SW480 (cell line): ENCODE measurements at regions not wholly inside any gene's neighbourhood (a gene's known extent, or its start where the extent isn't known, plus 50 kb on each side); places are given as distances from the start of the nearest gene placed in this dataset.

ENCODE experiments used
- DNase-seq: peaks from one replicate; pipeline ENCODE4 v3.0.0-alpha.2; 2016; ENCODE audit warnings: low spot score

DNA sequence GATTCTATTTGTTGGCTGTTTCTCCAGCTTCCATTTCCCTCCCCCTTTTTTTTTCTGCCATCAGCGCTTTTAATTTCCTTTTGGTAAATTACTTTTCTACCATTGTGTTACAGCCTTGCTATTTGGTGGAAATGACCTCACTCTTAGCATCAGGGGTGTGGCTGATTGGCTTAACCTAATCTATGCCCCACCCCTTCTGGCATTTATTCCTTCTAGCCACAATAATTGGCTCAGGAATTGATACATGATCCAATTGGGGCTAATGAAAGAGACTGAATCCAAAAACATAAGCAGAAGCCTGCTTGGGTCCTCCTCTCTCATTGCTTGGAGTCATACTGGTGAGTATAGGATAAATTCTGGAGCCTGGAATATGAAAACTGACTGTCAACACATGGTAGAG, 402.4 kb upstream of the LRRC4C start:
- no peak for DNase-seq

DNA sequence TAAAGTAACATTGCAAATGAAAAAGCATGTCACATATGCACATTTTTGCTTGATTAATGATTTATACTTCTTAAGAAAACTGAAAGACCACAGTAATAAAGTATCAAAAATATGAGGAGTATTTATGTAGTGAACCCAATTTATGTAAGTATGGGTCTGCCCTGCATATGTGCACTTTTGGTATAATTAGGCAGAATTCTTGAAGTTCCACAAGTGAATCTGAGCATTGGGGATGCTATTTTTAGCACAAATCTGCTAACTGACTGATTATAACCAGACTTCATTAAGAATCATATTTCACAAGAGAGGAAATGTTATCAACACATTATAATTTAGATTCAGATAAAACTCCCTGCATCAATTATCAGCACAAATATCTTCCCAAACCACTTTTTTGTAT, 407.1 kb upstream of the LRRC4C start:
- no peak for DNase-seq

DNA sequence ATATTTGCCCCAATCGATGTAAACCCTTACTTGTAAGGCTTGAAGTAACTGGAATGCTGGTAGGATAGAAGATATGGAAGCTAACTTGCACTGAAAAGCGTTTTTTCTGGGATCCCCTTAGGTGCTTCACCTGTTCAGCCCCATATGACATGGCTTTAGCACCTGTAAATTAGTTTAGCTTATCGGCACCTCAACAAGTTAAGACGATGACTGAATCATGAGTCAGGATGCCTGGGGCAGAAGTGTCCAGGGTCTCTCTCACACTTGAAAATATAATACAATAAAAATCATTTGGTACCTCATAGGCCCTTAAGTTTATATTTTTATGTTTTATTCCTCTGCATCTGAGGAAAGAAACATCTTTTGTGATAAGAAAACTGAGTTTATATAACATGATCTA, 409.2 kb upstream of the LRRC4C start:
- no peak for DNase-seq

DNA sequence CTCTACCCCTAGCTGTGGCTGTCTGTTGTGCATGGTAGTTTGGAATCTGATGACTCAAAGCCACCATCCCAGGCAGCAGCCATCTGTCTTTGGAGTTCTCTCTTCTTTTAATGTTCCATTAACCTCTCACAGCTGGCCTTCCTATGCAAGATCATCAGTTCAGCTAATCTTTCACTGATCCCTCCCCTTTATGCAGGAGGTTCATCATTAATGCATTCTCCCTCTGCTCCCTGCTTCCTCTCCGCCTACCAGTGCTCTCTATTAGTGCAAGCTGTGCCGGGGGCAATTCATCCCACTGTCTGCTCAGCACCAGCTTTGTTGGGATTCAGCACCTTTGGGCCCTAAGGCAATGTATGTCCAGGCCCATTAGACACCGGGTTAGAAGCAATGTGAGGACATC, 413.0 kb upstream of the LRRC4C start:
- no peak for DNase-seq

DNA sequence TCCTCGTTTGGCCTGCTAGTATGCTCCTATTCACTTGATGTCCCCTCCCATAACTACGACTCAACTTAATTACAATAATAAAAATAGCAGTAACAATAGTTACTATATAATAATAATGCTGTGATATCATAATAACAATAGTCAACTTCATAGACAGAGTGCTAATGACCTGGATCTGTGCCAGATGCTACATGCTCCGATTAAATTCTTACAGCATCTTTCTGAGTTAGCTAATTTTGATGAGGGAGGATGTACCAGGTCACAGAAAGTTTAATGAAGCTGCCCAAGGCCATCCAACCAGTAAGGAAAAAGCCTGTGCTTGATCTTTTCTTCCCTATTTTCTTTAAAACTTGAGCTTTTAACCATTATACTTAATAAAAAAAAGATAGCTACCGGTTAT, 413.4 kb upstream of the LRRC4C start:
- no peak for DNase-seq

DNA sequence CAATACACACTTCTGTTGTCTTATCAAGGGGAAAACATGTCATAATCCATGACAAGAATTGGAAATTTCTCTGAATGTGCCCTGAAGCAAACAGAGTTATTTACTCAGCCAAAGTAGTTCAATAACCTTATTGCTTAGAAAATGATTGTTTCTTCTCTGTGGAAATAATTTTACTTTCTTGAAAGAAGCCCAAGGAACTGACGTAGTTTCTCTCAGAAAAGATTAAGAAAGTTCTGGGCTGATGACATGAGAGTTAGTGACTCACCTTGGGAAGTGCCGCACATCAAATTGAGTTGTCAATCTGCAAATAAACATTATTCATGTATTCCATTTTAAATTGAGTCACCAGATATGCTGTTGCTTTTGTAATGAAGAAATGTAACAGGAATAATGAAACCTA, 418.6 kb upstream of the LRRC4C start:
- no peak for DNase-seq

DNA sequence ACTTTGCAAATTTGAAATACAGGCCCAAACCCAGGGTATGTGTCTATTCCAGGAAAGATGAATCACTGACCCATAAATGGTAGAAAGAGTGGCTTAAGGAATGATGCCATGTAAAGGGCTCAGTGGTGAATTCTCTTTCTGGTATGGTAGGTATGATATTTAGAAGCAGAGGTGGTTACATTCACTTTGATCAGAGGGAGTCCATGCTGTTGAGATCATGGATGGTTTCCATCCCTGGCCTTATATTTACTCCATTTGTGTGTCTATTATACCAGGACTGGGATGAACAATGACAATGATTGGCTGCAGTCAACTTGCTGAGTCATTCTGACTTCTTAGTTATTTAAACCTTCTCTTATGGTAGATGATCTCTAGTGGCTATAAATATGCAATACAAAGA, 419.8 kb upstream of the LRRC4C start:
- peak; percentile 2 for DNase-seq

DNA sequence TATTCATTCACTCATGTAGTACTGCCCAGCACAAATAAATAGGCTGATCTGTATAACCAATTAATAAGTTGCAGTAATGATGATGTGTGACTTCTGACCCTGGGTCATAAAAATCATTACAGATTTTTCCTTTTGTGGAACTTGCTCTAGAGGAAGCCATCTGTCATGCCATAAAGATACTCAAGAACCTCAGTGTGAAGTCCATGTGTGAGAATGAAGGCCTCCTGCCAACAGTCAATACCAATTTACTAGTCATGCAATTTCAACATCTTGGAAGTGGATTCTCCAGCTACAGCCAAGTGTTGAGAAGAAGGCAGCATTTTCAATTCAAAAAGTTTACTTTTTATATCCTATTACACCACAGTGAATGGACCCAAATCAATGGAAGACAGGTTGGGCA, 435.6 kb upstream of the LRRC4C start:
- no peak for DNase-seq

DNA sequence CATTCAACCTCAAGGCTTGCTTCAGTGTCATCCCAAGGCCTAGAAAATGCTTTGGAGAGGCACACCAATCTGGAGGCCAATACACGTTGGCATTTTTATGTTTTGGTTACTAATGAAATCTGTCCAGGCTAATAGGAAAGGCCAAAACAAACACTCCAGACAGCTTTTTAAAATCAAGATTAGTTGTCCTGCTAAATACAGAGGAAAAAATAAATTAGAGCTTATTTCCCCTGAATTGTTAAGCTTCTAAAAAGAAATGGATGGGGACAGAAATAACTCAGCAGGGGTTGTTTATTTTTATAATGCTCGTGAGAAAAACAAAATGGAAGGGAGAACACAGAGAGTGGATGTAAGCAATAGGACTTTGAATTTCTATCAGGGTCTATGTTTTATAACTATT, 438.5 kb upstream of the LRRC4C start:
- no peak for DNase-seq

DNA sequence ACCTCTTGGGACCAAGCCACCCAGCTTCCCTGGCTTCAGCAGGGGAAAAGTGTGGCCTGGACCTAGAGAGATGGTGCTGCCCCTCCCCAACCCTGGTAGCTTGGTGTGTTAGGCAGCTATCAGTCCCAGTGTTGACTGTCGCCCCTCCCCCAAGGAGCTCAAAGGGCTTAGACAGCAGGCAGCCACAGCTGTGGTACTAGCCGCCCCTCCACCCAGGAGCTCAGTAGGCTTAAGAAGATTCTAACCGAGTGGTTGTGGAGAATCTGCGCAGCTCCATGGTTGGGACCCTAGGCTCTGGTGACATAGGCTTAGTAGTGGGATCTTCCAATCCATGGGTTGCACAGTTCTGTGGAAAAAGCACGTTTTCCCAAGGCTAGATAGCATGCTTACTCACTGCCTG, 458.4 kb upstream of the LRRC4C start:
- DNase-seq = no peak

DNA sequence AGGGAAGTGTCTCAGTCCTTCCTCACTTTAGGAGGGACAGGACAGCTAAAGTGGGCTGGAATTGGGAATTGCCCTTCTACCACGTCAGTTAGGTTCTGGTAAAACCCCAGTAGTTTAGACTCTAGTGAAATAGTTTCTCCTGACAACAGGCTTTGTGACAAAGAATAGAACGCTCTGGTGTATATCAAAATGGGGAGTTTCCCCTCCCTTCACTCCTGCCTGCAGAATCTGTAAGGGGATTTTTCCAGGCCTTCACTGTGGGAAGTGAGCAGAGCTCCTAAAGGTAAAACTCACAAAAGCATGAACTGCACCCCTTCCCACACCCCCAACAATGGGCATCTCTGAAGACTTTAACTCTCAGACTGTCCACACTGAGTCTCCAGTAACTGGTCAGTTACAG, 460.9 kb upstream of the LRRC4C start:
- DNase-seq = no peak

DNA sequence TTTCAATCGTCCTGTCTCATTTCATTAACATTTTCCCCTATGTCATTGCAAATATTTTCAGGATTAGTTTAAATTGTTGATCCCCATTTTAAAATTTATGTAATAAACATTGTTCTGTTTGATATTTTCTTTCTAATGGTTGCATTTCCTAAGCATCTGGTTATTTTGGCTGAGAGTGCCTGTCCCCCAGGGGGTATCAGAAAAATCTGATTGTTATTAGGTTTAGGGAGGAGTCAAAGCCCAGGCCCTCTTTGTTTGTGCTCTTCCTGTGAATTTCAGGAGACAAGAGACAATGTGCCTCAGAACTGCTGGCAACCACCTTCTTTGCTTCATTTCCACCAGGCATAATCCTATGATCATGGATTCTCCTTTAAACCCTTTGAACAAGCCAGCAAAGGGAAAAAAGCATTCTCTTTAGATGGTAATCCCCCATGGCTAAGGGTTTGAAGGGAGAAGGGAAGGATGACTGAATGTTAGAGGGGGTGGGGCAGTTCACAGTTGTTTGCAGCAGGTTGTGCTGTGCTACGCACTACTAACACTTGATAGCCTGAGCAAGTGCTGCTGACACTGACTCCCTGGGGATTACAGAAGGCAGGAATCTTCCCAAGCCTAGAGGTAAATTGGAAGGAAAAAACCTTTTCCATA, 462.4 kb upstream of the LRRC4C start:
- no peak for DNase-seq

DNA sequence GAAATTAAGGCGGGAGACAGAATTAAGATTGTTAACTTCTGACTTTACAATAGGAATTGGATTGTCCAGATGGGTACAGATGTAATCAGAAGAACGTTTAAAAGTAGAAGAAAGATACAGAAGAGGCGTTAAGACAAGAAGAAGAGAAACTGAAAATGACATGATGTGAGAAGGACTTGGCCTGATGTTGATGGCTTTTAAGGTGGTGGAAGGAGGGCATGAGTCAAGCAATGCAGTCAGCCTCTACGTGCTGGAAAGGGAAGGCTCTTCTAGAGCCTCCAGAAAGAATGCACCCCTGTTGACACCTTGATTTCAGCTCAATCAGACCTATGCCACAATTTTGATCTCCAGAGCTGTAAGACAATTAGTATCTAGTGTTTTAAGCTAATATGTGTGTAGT, 466.9 kb upstream of the LRRC4C start:
- DNase-seq = no peak

DNA sequence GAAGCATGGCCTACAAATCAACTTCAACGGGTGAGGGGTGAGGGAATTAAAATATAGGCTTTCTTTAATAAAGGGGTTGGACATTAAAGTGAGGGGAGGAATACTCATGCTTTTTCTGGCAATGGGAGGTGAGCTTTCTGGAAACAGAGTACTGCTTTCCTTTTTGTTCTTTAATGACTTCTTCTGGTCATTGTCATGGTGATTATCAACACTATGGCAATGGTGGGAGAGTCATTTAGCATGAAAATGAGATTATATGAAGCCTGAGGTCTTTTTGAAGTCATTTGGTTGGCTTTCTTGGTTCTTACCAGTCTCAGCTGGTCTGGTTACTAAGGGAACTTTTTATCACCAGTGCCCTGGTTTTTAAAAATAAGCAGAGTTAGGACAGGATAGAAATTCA, 475.8 kb upstream of the LRRC4C start:
- DNase-seq = no peak

DNA sequence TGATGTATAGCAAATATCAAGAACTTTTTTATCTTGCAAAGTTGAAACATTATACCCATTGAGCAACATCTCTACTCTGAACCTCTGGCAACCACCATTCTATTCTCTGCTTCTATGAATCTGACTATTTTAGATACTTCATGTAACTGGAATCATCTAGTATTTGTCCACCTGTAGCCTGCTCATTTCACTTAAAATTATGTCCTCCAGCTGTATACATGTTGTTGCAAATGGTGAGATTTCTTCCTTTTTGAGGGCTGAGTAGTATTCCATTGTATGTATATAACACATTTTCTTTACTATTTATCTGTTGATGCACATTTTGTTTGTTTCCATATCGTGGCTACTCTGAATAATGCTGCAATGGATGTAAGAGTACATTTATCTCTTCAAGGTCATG, 476.3 kb upstream of the LRRC4C start:
- DNase-seq = no peak

DNA sequence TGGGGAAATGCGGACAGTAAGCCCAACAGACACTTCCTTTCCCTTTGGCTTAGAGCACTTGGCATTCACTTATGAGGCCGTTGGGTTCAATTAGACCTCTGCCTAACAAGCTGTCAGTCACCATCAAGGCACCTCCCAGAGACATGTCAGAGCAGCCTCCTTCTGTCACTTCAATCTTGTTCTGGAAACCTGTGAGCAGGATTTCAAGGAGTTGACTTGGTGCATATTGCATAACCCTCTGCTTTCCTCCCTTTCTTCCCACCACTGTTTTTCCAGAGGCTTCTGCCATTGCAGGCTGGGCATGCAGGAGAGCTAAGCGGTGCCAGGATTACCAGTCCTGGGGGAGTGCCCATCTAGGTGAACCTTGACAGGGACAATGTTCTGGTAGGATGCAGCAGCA, 484.2 kb upstream of the LRRC4C start:
- DNase-seq = no peak

DNA sequence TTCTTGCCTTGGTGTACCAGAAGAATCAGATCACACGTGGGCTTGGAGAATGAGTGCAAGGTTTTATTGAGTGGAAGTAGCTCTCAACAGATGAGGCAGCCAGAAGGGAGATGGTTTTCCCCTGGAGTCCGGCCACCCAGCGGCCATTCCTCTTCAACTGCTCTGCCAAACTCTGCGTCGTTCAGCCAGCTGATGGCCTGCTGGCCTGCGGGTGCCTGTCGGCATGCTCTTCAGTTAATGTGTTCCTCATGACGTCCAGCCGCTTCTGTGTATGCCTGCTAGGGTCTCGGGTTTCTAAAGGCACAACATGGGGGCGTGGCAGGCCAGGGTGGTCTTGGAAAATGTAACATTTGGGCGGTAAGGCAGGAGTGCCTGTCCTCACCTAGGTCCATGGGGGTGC, 487.9 kb upstream of the LRRC4C start:
- no peak for DNase-seq

DNA sequence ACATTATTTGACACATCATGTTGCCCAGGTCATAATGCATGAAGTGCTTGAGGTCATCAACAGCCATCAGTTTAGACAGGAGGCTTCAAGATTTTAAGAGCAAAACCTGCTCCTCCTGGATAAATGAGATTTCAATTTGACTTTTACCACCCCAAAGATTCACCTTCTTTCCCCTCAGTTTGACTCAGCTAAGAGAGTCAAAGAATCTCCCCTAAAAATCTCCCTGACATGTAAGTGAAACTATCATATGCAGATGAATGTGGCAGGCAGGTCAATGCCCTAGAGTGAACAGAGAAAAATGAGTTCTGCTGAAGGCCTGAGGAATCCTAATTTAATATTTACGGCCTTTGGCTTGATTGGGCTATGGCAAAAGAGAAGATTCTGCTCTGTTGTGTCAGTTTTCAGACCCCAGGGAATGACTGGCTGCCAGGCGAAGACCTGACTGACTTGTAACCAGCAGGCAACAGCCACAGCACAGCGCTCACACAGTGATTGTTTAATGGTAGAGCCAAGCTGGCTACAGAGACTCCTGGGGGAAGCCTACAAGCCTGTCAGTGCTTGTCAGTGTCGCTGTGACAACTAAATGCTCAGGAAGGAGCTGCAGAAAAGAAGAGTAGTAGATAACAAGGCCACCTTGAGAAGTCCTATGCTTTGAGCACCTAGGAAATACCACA, 491.2 kb upstream of the LRRC4C start:
- no peak for DNase-seq

DNA sequence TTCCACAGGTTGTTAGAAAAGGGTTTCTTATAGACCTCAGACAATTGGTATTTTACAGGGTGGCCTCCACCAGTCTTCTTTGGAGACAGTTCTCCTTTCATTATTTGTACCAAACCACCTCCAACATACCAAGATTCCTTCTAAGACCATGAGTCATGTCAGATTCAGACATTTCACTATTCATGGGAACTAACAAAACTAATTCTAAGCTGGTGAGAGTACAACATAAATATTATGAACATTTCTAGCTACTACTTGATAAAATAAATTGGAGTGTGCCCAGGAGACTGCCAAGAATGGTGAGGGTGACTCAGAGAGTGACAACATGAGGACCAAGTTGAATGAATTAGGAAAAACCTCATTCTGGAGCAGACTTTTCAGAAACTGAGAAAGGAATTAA, 494.6 kb upstream of the LRRC4C start:
- no peak for DNase-seq

DNA sequence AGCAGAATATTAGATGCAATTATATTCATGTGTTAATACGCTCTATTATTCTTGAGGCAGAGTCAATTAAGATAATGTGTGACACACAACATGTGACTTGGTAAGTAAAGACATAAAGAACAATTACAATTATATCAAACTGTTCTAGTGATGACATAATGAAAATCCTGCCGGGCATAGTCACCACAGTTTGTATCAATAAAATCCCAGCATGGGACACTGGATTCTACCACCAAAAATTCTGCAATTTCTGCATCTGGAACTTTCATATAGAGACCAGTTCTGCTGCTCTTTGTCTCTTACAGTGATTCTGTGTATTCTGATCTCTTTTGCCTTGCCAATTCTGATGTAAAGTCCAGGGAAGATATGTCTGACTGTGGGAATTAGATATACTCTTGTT, 495.6 kb upstream of the LRRC4C start:
- DNase-seq = no peak

DNA sequence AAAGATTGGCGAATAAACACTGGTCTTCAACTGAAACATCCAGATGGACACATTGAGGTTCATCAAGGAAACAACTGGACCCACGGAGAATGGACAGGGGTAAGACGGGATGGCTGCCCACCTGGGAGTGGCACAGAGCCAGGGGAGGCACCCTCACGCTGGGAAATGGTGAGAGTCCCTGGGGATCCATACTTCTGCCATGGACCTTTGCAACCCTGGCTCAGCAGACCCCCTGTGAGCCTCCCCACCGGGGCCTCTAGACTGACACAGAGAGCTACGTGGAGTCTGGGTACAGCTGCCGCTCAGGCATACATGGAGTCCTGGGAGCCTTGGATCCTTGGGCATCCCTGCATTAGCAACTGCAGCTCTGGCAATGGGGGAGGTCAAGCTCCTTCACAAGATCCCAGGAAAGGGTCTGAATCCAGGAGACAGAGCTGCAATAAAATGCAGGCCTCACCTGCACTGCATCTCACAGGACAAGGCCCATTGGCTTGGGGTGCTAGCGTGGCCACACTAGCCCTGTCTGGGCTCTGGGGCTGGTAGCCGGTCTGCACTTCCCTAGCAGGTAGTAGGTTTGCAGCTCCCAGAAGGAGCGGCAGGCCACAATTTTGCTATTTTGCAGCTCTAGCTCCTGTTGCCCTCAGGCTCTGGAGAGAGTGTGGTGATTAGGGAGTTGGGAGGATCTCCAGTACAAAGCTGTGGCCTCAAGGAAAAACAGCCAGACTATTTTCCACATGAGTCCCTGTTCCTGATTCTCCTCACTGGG, 496.4 kb upstream of the LRRC4C start:
- no peak for DNase-seq

DNA sequence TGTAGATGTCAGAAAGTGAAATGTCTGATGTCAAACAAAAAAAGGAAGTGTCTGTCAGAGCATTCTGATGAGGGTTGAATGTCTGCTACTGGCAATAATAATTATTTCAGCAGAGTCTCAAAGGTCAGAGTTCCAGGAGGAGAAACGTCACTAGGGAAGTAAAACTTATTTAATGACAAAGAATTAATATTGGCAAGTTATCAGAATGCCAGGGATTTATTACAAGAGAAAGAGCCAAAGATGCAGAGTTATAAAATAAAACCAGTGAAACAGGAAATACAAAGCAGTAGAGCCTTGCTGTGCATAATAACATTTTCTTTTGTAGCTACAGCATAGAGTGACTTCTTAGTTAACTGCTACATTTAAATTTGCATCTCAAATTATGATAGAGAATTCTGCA, 504.0 kb upstream of the LRRC4C start:
- DNase-seq = no peak

DNA sequence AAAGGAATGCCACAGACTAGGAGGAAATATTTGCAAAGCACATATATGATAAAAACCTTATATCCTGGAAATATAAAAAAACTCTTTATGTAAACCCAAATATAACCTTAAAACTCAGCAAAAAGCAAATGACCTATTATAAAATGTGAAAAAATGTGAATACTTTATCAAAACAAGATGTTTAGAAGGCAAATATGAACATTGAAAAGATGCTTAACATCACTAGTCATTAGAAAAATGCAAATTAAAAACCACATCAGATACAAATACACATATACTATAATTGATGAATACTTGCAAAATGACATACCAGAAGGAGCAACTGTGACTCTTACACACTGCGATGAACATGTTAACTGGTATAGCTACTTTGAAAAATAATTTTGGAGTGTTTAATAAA, 511.2 kb upstream of the LRRC4C start:
- no peak for DNase-seq

DNA sequence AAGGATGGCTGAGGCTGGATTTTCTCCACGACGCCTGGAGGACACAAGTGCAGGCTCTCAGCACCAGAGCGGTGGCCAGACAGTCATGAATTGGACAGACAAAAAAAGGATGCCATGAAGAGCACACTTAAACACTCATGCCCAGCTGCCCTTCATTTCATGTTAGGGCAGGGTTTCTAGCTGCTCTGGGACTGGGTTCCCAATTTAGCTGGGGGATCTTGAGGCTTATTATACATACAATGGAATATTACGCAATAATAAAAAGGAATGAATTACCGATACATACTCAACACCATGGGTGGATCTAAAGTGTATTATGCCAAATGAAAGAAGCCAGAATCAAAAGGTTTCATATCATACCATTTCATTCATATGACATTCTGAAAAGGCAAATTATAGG, 512.1 kb upstream of the LRRC4C start:
- no peak for DNase-seq
